Uterus (tissue), 3 donors: ENCODE measurements at regions not wholly inside any gene's neighbourhood (a gene's known extent, or its start where the extent isn't known, plus 50 kb on each side); places are given as distances from the start of the nearest gene placed in this dataset.
"Not testable (repeated sequence)": the region's sequence is repeated elsewhere in the genome, so short reads cannot be mapped to it uniquely, and the experiment has no call there.

Experiments used
- DNase-seq, 2 donors: peaks; one replicate each; pipeline ENCODE4 v3.0.0-alpha.2; 2019 to 2020
- H3K27ac ChIP-seq, 2 donors: fragments of 200-600 bp; sonication (generic); 1 replicate in 1 of 2; 2 replicates in 1 of 2; pipeline ENCODE4 v1.5.1; 2016 to 2018
- H3K27me3 ChIP-seq, 2 donors: fragments of 200-600 bp; sonication (generic); one replicate each; pipeline ENCODE4 v1.5.1; 2018 to 2019; ENCODE audit warnings: control low read depth in 1 of 2
- H3K36me3 ChIP-seq, 2 donors: fragments of 200-600 bp; sonication (generic); one replicate each; pipeline ENCODE4 v1.5.1; 2019; ENCODE audit warnings: control low read depth in 1 of 2
- H3K4me1 ChIP-seq, 2 donors: fragments of 200-600 bp; sonication (generic); one replicate each; pipeline ENCODE4 v1.5.1; 2018 to 2019; ENCODE audit warnings: control low read depth in 1 of 2
- H3K4me3 ChIP-seq, 2 donors: fragments of 200-600 bp; sonication (generic); 1 replicate in 1 of 2; 2 replicates in 1 of 2; pipeline ENCODE4 v1.5.1; 2018 to 2019; ENCODE audit warnings: mild to moderate bottlenecking in 1 of 2
- H3K9me3 ChIP-seq, 2 donors: fragments of 200-600 bp; sonication (generic); one replicate each; pipeline ENCODE4 v1.5.1; 2019; ENCODE audit warnings: control low read depth in 1 of 2
- CTCF ChIP-seq, 4 experiments: fragments of 200-600 bp in 2 of 4; fragments of 450-650 bp in 2 of 4; sonication (generic) in 2 of 4; IDR thresholded peaks; one replicate each; pipeline ENCODE4 v1.5.1; 2016 to 2019; ENCODE audit warnings: antibody characterized with exemption in 4 of 4, mild to moderate bottlenecking in 2 of 4, moderate library complexity in 1 of 4
- POLR2A ChIP-seq, 2 donors: fragments of 450-650 bp; IDR thresholded peaks; one replicate each; pipeline ENCODE4 v1.6.1; 2016; ENCODE audit warnings: antibody characterized with exemption in 2 of 2, mild to moderate bottlenecking in 1 of 2, moderate library complexity in 1 of 2
- intact Hi-C: fragments of 100-400 bp; cut with DNase I; formaldehyde crosslinking; loops from one replicate; pipeline ENCODE4 v1.15.1; 2023; ENCODE audit warnings: low total_unique reads
- donor health status: DM: yes; HTN: yes; CAD: no.

- H3K4me3 ChIP-seq: no peak overlapping the region
- H3K27ac ChIP-seq: no peak overlapping the region
- H3K9me3 ChIP-seq: no peaks in the 10 kb centered on the region
- no peak for DNase-seq
- intact Hi-C loops: no loop called here
- no peak for TF ChIP-seq POLR2A (IDR thresholded peaks at IDR 0.05)
- TF ChIP-seq CTCF (IDR thresholded peaks at IDR 0.05): no peak
- no peaks in the 10 kb centered on the region for H3K4me1 ChIP-seq
- H3K27me3 ChIP-seq: no peaks in the 10 kb centered on the region
- no peaks in the 10 kb centered on the region for H3K36me3 ChIP-seq
Observed at GRCh38 chr2:193446967-193447366, 1252.2 kb upstream of the TMEFF2 start.

GRCh38 chr2:193442293-193442692, 1247.6 kb upstream of the TMEFF2 start:
- Histone ChIP-seq H3K4me1 (no peaks in the 10 kb centered on the region), H3K36me3 (no peaks in the 10 kb centered on the region), H3K27ac (no peak overlapping the region), H3K27me3 (no peaks in the 10 kb centered on the region), H3K4me3 (no peak overlapping the region), H3K9me3 (no peaks in the 10 kb centered on the region)
- DNase-seq: no peak
- no peak for TF ChIP-seq CTCF (IDR thresholded peaks at IDR 0.05)
- no peak for TF ChIP-seq POLR2A (IDR thresholded peaks at IDR 0.05)
- intact Hi-C loops: no loop called here

GRCh38 chr2:193428336-193428818, 1233.6 kb upstream of the TMEFF2 start:
- H3K36me3 ChIP-seq: no peaks in the 10 kb centered on the region
- no peak for TF ChIP-seq CTCF (IDR thresholded peaks at IDR 0.05)
- TF ChIP-seq POLR2A (IDR thresholded peaks at IDR 0.05): no peak
- H3K4me1 ChIP-seq: no peaks in the 10 kb centered on the region
- no peak overlapping the region for H3K4me3 ChIP-seq
- no peak overlapping the region for H3K27ac ChIP-seq
- intact Hi-C loops: no loop called here
- no peaks in the 10 kb centered on the region for H3K9me3 ChIP-seq
- H3K27me3 ChIP-seq: no peaks in the 10 kb centered on the region
- no peak for DNase-seq

- H3K4me3 ChIP-seq, H3K9me3 ChIP-seq, H3K27ac ChIP-seq, H3K36me3 ChIP-seq, H3K27me3 ChIP-seq, H3K4me1 ChIP-seq, DNase-seq, intact Hi-C loops: not testable (repeated sequence)
Observed at GRCh38 chr2:193412368-193412767, 1217.6 kb upstream of the TMEFF2 start.

GRCh38 chr2:193409951-193410350, 1215.2 kb upstream of the TMEFF2 start:
- no peaks in the 10 kb centered on the region for H3K4me1 ChIP-seq
- no peak overlapping the region for H3K27ac ChIP-seq
- no peaks in the 10 kb centered on the region for H3K27me3 ChIP-seq
- no peaks in the 10 kb centered on the region for H3K36me3 ChIP-seq
- no peak for TF ChIP-seq CTCF (IDR thresholded peaks at IDR 0.05)
- no peak for TF ChIP-seq POLR2A (IDR thresholded peaks at IDR 0.05)
- no peaks in the 10 kb centered on the region for H3K9me3 ChIP-seq
- intact Hi-C loops: no loop called here
- no peak overlapping the region for H3K4me3 ChIP-seq
- no peak for DNase-seq

GRCh38 chr2:193382583-193382982, 1187.8 kb upstream of the TMEFF2 start:
- no peaks in the 10 kb centered on the region for H3K9me3 ChIP-seq
- intact Hi-C loops: no loop called here
- H3K27me3 ChIP-seq: no peaks in the 10 kb centered on the region
- H3K4me3 ChIP-seq: no peak overlapping the region
- H3K36me3 ChIP-seq: no peaks in the 10 kb centered on the region
- no peaks in the 10 kb centered on the region for H3K4me1 ChIP-seq
- H3K27ac ChIP-seq: no peak overlapping the region
- TF ChIP-seq CTCF (IDR thresholded peaks at IDR 0.05): no peak
- no peak for TF ChIP-seq POLR2A (IDR thresholded peaks at IDR 0.05)
- DNase-seq: no peak
